ENCODE measurements at regions not wholly inside any gene's neighbourhood (a gene's known extent, or its start where the extent isn't known, plus 50 kb on each side); places are given as distances from the start of the nearest gene placed in this dataset.

GRCh38 chr1:56174176-56174885 is 405.0 kb downstream of the PLPP3 start:
- DNase-seq (ENCODE audit: low read depth): no peak
- no peak overlapping the region for H3K4me3 ChIP-seq (ENCODE audit: low read depth, low read length)
- TF ChIP-seq CTCF (IDR thresholded peaks at IDR 0.05; ENCODE audit: insufficient read depth, low read depth, low read length): no peak

- DNase-seq (ENCODE audit: low read depth): no peak
- no peak for TF ChIP-seq CTCF (IDR thresholded peaks at IDR 0.05; ENCODE audit: insufficient read depth, low read depth, low read length)
- no peak overlapping the region for H3K4me3 ChIP-seq (ENCODE audit: low read depth, low read length)
Measured at GRCh38 chr1:56173736-56174135, 405.6 kb downstream of the PLPP3 start.

GRCh38 chr1:56171670-56172069 is 407.7 kb downstream of the PLPP3 start:
- no peak overlapping the region for H3K4me3 ChIP-seq (ENCODE audit: low read depth, low read length)
- DNase-seq (ENCODE audit: low read depth): no peak
- TF ChIP-seq CTCF (IDR thresholded peaks at IDR 0.05; ENCODE audit: insufficient read depth, low read depth, low read length): no peak

GRCh38 chr1:56170784-56171320 is 408.5 kb downstream of the PLPP3 start:
- no peak for DNase-seq (ENCODE audit: low read depth)
- H3K4me3 ChIP-seq (ENCODE audit: low read depth, low read length): no peak overlapping the region
- TF ChIP-seq CTCF (IDR thresholded peaks at IDR 0.05; ENCODE audit: insufficient read depth, low read depth, low read length): no peak

GRCh38 chr1:56169856-56170255 is 409.5 kb downstream of the PLPP3 start:
- DNase-seq (ENCODE audit: low read depth): no peak
- no peak overlapping the region for H3K4me3 ChIP-seq (ENCODE audit: low read depth, low read length)
- TF ChIP-seq CTCF (IDR thresholded peaks at IDR 0.05; ENCODE audit: insufficient read depth, low read depth, low read length): no peak

- TF ChIP-seq CTCF (IDR thresholded peaks at IDR 0.05; ENCODE audit: insufficient read depth, low read depth, low read length): no peak
- no peak overlapping the region for H3K4me3 ChIP-seq (ENCODE audit: low read depth, low read length)
- no peak for DNase-seq (ENCODE audit: low read depth)
Measured at GRCh38 chr1:56168176-56168575, 411.2 kb downstream of the PLPP3 start.

GRCh38 chr1:56167596-56167995 is 411.8 kb downstream of the PLPP3 start:
- TF ChIP-seq CTCF (IDR thresholded peaks at IDR 0.05; ENCODE audit: insufficient read depth, low read depth, low read length): no peak
- H3K4me3 ChIP-seq (ENCODE audit: low read depth, low read length): no peak overlapping the region
- no peak for DNase-seq (ENCODE audit: low read depth)
